Mesothelial cell of epicardium (in vitro differentiated cells): ENCODE measurements at regions not wholly inside any gene's neighbourhood (a gene's known extent, or its start where the extent isn't known, plus 50 kb on each side); places are given as distances from the start of the nearest gene placed in this dataset.

Experiments used
- DNase-seq, 2 experiments: peaks; one replicate each; pipeline ENCODE4 v3.0.0; 2021; ENCODE audit warnings: low spot score in 2 of 2; ENCODE audit not compliant: unreplicated experiment in 2 of 2
- H3K27ac Mint-ChIP-seq: 2 replicates; pipeline ENCODE4 v1.8.0; 2021; ENCODE audit warnings: mixed read lengths
- H3K27me3 Mint-ChIP-seq: 2 replicates; pipeline ENCODE4 v1.8.0; 2021; ENCODE audit warnings: low read depth, mixed read lengths
- H3K36me3 Mint-ChIP-seq: 2 replicates; pipeline ENCODE4 v1.8.0; 2021; ENCODE audit warnings: mixed read lengths
- H3K4me1 Mint-ChIP-seq: 2 replicates; pipeline ENCODE4 v1.8.0; 2021; ENCODE audit warnings: mixed read lengths
- H3K4me3 Mint-ChIP-seq: 2 replicates; pipeline ENCODE4 v1.8.0; 2021; ENCODE audit warnings: mild to moderate bottlenecking, moderate library complexity, mixed read lengths
- H3K9me3 Mint-ChIP-seq: 2 replicates; pipeline ENCODE4 v1.8.0; 2021; ENCODE audit warnings: mixed read lengths
- CTCF ChIP-seq: fragments of 200-600 bp; sonication (generic); IDR thresholded peaks from one replicate; pipeline ENCODE4 v1.5.0; 2021; ENCODE audit warnings: antibody characterized with exemption; ENCODE audit not compliant: unreplicated experiment

DNA sequence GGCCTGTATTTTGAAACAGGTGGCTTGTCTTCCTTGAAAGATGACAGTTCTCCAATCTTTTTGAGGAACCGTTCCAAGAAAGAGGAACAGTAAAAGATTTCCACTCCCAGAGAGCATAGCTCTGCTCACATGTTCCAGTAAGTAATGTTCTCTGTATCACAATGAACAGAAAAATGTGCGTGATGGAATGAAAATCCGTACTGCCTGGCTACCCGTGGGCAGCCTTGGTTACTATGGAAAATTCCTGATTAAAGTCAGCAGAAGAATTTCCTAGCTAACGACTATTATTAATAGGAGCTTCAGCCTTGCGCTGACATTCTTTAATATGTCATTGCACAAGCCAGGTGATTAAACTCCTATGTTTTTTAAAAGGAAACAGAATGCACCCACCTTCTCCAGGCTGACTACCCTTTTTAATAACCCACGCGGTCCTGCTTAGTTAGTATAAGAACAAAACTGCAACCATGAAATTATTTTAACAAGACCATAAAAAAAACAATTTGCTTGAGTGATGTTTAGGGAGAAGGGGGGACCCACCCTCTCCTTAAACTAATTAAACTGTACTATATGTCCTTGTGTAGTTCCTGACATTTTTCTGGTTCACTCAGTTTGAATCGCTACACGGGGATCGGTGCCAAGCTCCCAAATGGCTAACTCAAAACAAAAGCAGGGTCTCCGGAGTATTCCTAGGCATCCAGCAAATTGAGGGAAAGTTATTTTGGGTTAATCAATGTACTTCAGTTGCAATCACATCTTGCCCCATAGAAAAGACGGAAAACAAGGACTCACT is 54.8 kb upstream of the CPEB4 start:
- no peak for TF ChIP-seq CTCF
- Mint-ChIP-seq H3K4me1 (peaks cover 25% of the 10 kb centered on the region), H3K27me3 (no peaks in the 10 kb centered on the region), H3K36me3 (no peaks in the 10 kb centered on the region), H3K4me3 (no peak overlapping the region), H3K9me3 (no peaks in the 10 kb centered on the region), H3K27ac (peak overlapping the region; percentile 84)
- DNase-seq = no peak

GRCh38 chr5:173834071-173834771 is 53.9 kb upstream of the CPEB4 start:
- H3K27me3 Mint-ChIP-seq = no peaks in the 10 kb centered on the region
- H3K27ac Mint-ChIP-seq = peak overlapping the region; percentile 84
- no peaks in the 10 kb centered on the region for H3K36me3 Mint-ChIP-seq
- H3K4me1 Mint-ChIP-seq = peaks cover 25% of the 10 kb centered on the region
- no peak overlapping the region for H3K4me3 Mint-ChIP-seq
- DNase-seq = no peak
- no peak for TF ChIP-seq CTCF
- no peaks in the 10 kb centered on the region for H3K9me3 Mint-ChIP-seq

DNA sequence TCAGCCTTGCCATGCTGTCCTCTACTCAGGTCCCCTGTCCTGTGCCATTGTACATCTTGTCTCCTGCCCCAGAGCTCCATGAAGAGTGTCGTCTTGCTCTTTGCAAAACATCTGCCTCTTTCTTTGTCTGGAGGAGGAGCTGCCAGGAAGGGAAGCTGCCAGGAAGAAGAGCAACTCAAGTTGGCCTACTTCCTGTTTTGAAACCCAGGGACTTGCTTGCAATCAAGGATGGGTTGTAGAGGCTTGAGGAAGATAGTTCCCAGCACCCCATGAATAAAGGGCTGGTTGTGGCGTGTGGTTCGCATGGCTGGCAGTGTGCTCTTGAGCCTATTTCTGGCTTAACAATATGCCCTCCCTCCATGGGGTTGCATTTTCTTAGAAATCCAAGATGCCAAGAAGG is 53.0 kb upstream of the CPEB4 start:
- Mint-ChIP-seq H3K4me3 (no peak overlapping the region), H3K27me3 (no peaks in the 10 kb centered on the region), H3K9me3 (no peaks in the 10 kb centered on the region), H3K36me3 (no peaks in the 10 kb centered on the region), H3K27ac (no peak overlapping the region), H3K4me1 (peaks cover 23% of the 10 kb centered on the region)
- TF ChIP-seq CTCF = no peak
- DNase-seq = no peak

GRCh38 chr5:173835661-173836060 is 52.5 kb upstream of the CPEB4 start:
- no peak overlapping the region for H3K4me3 Mint-ChIP-seq
- TF ChIP-seq CTCF = no peak
- no peaks in the 10 kb centered on the region for H3K9me3 Mint-ChIP-seq
- H3K36me3 Mint-ChIP-seq = no peaks in the 10 kb centered on the region
- DNase-seq = no peak
- H3K27me3 Mint-ChIP-seq = no peaks in the 10 kb centered on the region
- H3K4me1 Mint-ChIP-seq = peaks cover 23% of the 10 kb centered on the region
- H3K27ac Mint-ChIP-seq = no peak overlapping the region

DNA sequence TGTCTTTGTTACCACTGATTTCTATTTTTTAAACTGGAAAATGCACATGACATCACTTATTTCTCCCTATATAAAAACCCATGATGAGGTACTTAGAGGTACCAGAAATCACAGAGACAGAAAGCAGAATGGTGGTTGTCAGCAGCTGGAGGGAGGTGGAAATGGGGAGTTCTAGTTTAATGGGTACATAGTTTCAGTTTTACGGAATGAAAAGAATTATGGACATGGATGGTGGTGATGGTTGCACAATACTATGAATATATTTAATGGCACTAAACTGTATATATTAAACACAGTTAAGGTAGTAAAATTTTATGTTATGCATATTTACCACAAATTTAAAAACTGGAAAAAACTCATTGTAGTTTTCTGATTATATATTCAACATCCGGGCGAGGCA is 50.5 kb upstream of the CPEB4 start:
- Mint-ChIP-seq H3K27ac (no peak overlapping the region), H3K27me3 (no peaks in the 10 kb centered on the region), H3K36me3 (no peaks in the 10 kb centered on the region), H3K4me1 (peaks cover 27% of the 10 kb centered on the region), H3K4me3 (no peak overlapping the region), H3K9me3 (no peaks in the 10 kb centered on the region)
- DNase-seq = no peak
- TF ChIP-seq CTCF = no peak
